Neuronal stem cell (in vitro differentiated cells): ENCODE measurements at regions not wholly inside any gene's neighbourhood (a gene's known extent, or its start where the extent isn't known, plus 50 kb on each side); places are given as distances from the start of the nearest gene placed in this dataset.

ENCODE experiments used
- DNase-seq: peaks from one replicate; pipeline ENCODE4 v3.0.0-alpha.2; 2013; ENCODE audit warnings: low spot score
- H2AFZ ChIP-seq: one replicate; pipeline ENCODE4 v1.6.1; 2013; ENCODE audit warnings: mild to moderate bottlenecking, low read length, inconsistent platforms
- H2AK5ac ChIP-seq: 2 replicates; pipeline ENCODE4 v1.6.1; 2013; ENCODE audit warnings: low read depth, mild to moderate bottlenecking, inconsistent platforms, low read length, moderate library complexity, mixed read lengths
- H2BK120ac ChIP-seq: 2 replicates; pipeline ENCODE4 v1.6.1; 2013; ENCODE audit warnings: low read depth, mild to moderate bottlenecking, inconsistent platforms, low read length, moderate library complexity, mixed read lengths
- H2BK12ac ChIP-seq: one replicate; pipeline ENCODE4 v1.6.1; 2013; ENCODE audit warnings: low read length, inconsistent platforms
- H2BK15ac ChIP-seq: 2 replicates; pipeline ENCODE4 v1.6.1; 2013; ENCODE audit warnings: mild to moderate bottlenecking, low read length, inconsistent platforms, mixed read lengths
- H2BK5ac ChIP-seq: one replicate; pipeline ENCODE4 v1.6.1; 2013; ENCODE audit warnings: inconsistent platforms, mild to moderate bottlenecking, low read length, moderate library complexity
- H3K14ac ChIP-seq: one replicate; pipeline ENCODE4 v1.6.1; 2013; ENCODE audit warnings: low read length, inconsistent platforms
- H3K18ac ChIP-seq: 2 replicates; pipeline ENCODE4 v1.6.1; 2013; ENCODE audit warnings: low read length, inconsistent platforms
- H3K23ac ChIP-seq: 2 replicates; pipeline ENCODE4 v1.6.1; 2013; ENCODE audit warnings: low read depth, mild to moderate bottlenecking, mixed read lengths, low read length, inconsistent platforms; ENCODE audit not compliant: poor library complexity
- H3K27ac ChIP-seq: replicated peaks from 3 replicates; pipeline ENCODE4 v1.5.1; 2013; ENCODE audit warnings: low read length, inconsistent platforms
- H3K27me3 ChIP-seq, 3 experiments: 2 replicates each; pipeline ENCODE4 v1.6.1; 2013; ENCODE audit warnings: low read length in 3 of 3, mild to moderate bottlenecking in 2 of 3, inconsistent platforms in 1 of 3, low read depth in 1 of 3, mixed read lengths in 1 of 3, moderate library complexity in 1 of 3; ENCODE audit not compliant: control insufficient read depth in 3 of 3, insufficient read depth in 3 of 3
- H3K36me3 ChIP-seq, 2 donors: replicated peaks in 1 of 2; 2 replicates each; pipeline ENCODE4 v1.6.1; 2013; ENCODE audit warnings: low read length in 2 of 2; ENCODE audit not compliant: control insufficient read depth in 2 of 2, insufficient read depth in 2 of 2
- H3K4ac ChIP-seq: 2 replicates; pipeline ENCODE4 v1.6.1; 2013; ENCODE audit warnings: inconsistent platforms, mild to moderate bottlenecking, low read length, moderate library complexity
- H3K4me1 ChIP-seq, 2 donors: 1 replicate in 1 of 2; 2 replicates in 1 of 2; pipeline ENCODE4 v1.6.1; 2013; ENCODE audit warnings: low read length in 2 of 2, low read depth in 1 of 2; ENCODE audit not compliant: control insufficient read depth in 2 of 2, insufficient read depth in 1 of 2
- H3K4me2 ChIP-seq: one replicate; pipeline ENCODE4 v1.6.1; 2013; ENCODE audit warnings: mild to moderate bottlenecking, low read length, inconsistent platforms; ENCODE audit not compliant: insufficient read depth, poor library complexity, severe bottlenecking
- H3K4me3 ChIP-seq, 2 donors: 2 replicates each; pipeline ENCODE4 v1.5.1; 2013; ENCODE audit warnings: low read length in 2 of 2, mild to moderate bottlenecking in 2 of 2, inconsistent platforms in 1 of 2, moderate library complexity in 1 of 2
- H3K79me1 ChIP-seq: one replicate; pipeline ENCODE4 v1.6.1; 2013; ENCODE audit warnings: low read depth, mild to moderate bottlenecking, inconsistent platforms, low read length, moderate library complexity
- H3K9ac ChIP-seq: one replicate; pipeline ENCODE4 v1.6.1; 2013; ENCODE audit warnings: mild to moderate bottlenecking, low read depth, low read length, inconsistent platforms; ENCODE audit not compliant: poor library complexity
- H3K9me3 ChIP-seq, 2 donors: replicated peaks in 1 of 2; 2 replicates each; pipeline versions ENCODE3 to v1.6.1; 2013; ENCODE audit warnings: low read length in 2 of 2, mild to moderate bottlenecking in 2 of 2, inconsistent platforms in 1 of 2, low read depth in 1 of 2, mixed read lengths in 1 of 2, moderate library complexity in 1 of 2; ENCODE audit not compliant: control insufficient read depth in 2 of 2, insufficient read depth in 1 of 2
- H4K8ac ChIP-seq: one replicate; pipeline ENCODE4 v1.6.1; 2013; ENCODE audit warnings: low read depth, mild to moderate bottlenecking, inconsistent platforms, low read length, moderate library complexity
- H4K91ac ChIP-seq: one replicate; pipeline ENCODE4 v1.6.1; 2013; ENCODE audit warnings: low read length, low read depth, mild to moderate bottlenecking, inconsistent platforms; ENCODE audit not compliant: poor library complexity
- WGBS, 2 donors: extraction: QIAGEN DNeasy Blood & Tissue Kit; methylation state at CpG; one replicate each; pipeline ENCODE4 v1.1.7; 2013; ENCODE audit warnings: missing lambda C conversion rate in 2 of 2, mixed read lengths in 1 of 2; ENCODE audit not compliant: insufficient read length in 2 of 2, insufficient replicate concordance in 1 of 2; ENCODE audit errors: extremely low coverage in 2 of 2; 5-methylcytosine and 5-hydroxymethylcytosine counted together

DNA sequence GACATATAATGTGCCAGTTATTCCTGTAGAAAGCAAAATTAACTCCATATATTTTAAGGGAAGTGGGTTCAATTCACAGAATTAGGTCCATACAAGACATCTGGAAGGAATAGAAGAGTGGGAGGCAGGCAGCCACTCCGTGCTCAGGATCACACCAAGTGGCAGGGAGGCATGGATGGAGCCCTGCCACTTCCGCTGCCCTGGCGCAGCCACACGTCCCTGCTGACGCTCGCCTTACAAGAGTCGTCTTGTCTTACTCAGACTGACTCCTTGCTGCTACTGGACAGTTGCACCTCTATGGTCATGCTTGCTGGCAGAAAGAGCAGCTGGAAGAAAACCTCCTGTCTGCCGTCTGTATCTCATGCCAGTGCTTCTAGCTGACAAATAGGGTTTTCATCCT is 579.9 kb upstream of the POM121L12 start:
- H3K79me1 ChIP-seq = no peaks in the 10 kb centered on the region
- WGBS, 2 donors = no CpG with 5 or more reads among the region's 8 CpGs
- no peak overlapping the region for H2AFZ ChIP-seq
- H3K9me3 ChIP-seq = peaks cover 0 to 3% of the 10 kb centered on the region in 2 donors
- no peak overlapping the region for H3K18ac ChIP-seq
- H2BK15ac ChIP-seq = no peak overlapping the region
- H3K4me2 ChIP-seq = no peak overlapping the region
- H3K14ac ChIP-seq = no peak overlapping the region
- H2BK12ac ChIP-seq = no peak overlapping the region
- no peak overlapping the region for H3K23ac ChIP-seq
- no peak overlapping the region for H2AK5ac ChIP-seq
- DNase-seq = no peak
- no peak overlapping the region for H3K4me3 ChIP-seq
- H3K9ac ChIP-seq = no peak overlapping the region
- H2BK120ac ChIP-seq = no peak overlapping the region
- H4K8ac ChIP-seq = no peak overlapping the region
- no peaks in the 10 kb centered on the region for H3K27me3 ChIP-seq
- no peak overlapping the region for H2BK5ac ChIP-seq
- H3K4me1 ChIP-seq = no peaks in the 10 kb centered on the region
- H4K91ac ChIP-seq = no peak overlapping the region
- no peaks in the 10 kb centered on the region for H3K36me3 ChIP-seq
- no peak overlapping the region for H3K27ac ChIP-seq
- no peak overlapping the region for H3K4ac ChIP-seq

- WGBS, 2 donors = no CpG with 5 or more reads among the region's 3 CpGs
- H2BK12ac ChIP-seq = no peak overlapping the region
- H3K27me3 ChIP-seq = no peaks in the 10 kb centered on the region
- DNase-seq = no peak
- H3K14ac ChIP-seq = no peak overlapping the region
- H3K23ac ChIP-seq = no peak overlapping the region
- no peak overlapping the region for H2AK5ac ChIP-seq
- peaks cover 0 to 3% of the 10 kb centered on the region in 2 donors for H3K9me3 ChIP-seq
- no peaks in the 10 kb centered on the region for H3K36me3 ChIP-seq
- H3K79me1 ChIP-seq = no peaks in the 10 kb centered on the region
- H3K4ac ChIP-seq = no peak overlapping the region
- H4K8ac ChIP-seq = no peak overlapping the region
- no peak overlapping the region for H3K18ac ChIP-seq
- no peak overlapping the region for H2BK120ac ChIP-seq
- H4K91ac ChIP-seq = no peak overlapping the region
- peak overlapping the region; percentile 44 for H2AFZ ChIP-seq
- H3K9ac ChIP-seq = no peak overlapping the region
- H2BK5ac ChIP-seq = no peak overlapping the region
- H3K4me2 ChIP-seq = no peak overlapping the region
- H2BK15ac ChIP-seq = no peak overlapping the region
- no peaks in the 10 kb centered on the region for H3K4me1 ChIP-seq
- H3K4me3 ChIP-seq = no peak overlapping the region
- H3K27ac ChIP-seq = no peak overlapping the region
These were observed 584.6 kb upstream of the POM121L12 start for GRCh38 chr7:52450816-52451215.

- Histone ChIP-seq H2BK120ac (no peak overlapping the region), H3K4me1 (no peaks in the 10 kb centered on the region), H2AFZ (no peak overlapping the region), H4K91ac (no peak overlapping the region), H2AK5ac (no peak overlapping the region), H3K4ac (no peak overlapping the region), H3K9me3 (peaks cover 0 to 4% of the 10 kb centered on the region in 2 donors), H3K79me1 (no peaks in the 10 kb centered on the region), H2BK12ac (no peak overlapping the region), H4K8ac (no peak overlapping the region), H3K4me3 (no peak overlapping the region), H3K36me3 (no peaks in the 10 kb centered on the region), H3K4me2 (no peak overlapping the region), H3K27ac (no peak overlapping the region), H2BK15ac (no peak overlapping the region), H3K27me3 (no peaks in the 10 kb centered on the region), H3K23ac (no peak overlapping the region), H3K18ac (no peak overlapping the region), H3K14ac (no peak overlapping the region), H2BK5ac (no peak overlapping the region), H3K9ac (no peak overlapping the region)
- DNase-seq = no peak
- no CpG with 5 or more reads among the region's 3 CpGs for WGBS, 2 donors
These were observed 587.8 kb upstream of the POM121L12 start for GRCh38 chr7:52447581-52448180.

- H3K14ac ChIP-seq = no peak overlapping the region
- H2AK5ac ChIP-seq = no peak overlapping the region
- H3K79me1 ChIP-seq = no peaks in the 10 kb centered on the region
- no peaks in the 10 kb centered on the region for H3K36me3 ChIP-seq
- H3K23ac ChIP-seq = no peak overlapping the region
- H4K8ac ChIP-seq = no peak overlapping the region
- no CpG with 5 or more reads among the region's 4 CpGs for WGBS, 2 donors
- no peak overlapping the region for H3K4me3 ChIP-seq
- no peaks in the 10 kb centered on the region for H3K27me3 ChIP-seq
- H3K9ac ChIP-seq = no peak overlapping the region
- peaks cover 0 to 6% of the 10 kb centered on the region in 2 donors for H3K9me3 ChIP-seq
- H3K27ac ChIP-seq = no peak overlapping the region
- peak overlapping the region; percentile 39 for H2AFZ ChIP-seq
- H3K4me2 ChIP-seq = no peak overlapping the region
- no peak overlapping the region for H2BK120ac ChIP-seq
- no peak overlapping the region for H2BK5ac ChIP-seq
- no peak overlapping the region for H3K18ac ChIP-seq
- no peak overlapping the region for H3K4ac ChIP-seq
- no peak overlapping the region for H4K91ac ChIP-seq
- DNase-seq = no peak
- no peak overlapping the region for H2BK12ac ChIP-seq
- H3K4me1 ChIP-seq = peaks cover 0 to 22% of the 10 kb centered on the region in 2 donors
- H2BK15ac ChIP-seq = no peak overlapping the region
These were observed 599.2 kb upstream of the POM121L12 start for GRCh38 chr7:52436278-52436677.
